ENCODE measurements at regions not wholly inside any gene's neighbourhood (a gene's known extent, or its start where the extent isn't known, plus 50 kb on each side); places are given as distances from the start of the nearest gene placed in this dataset.
A peak's percentile ranks its signal among the peaks of the same experiment; 100 is the strongest.

GRCh38 chr4:159041054-159042034 lies 61.5 kb upstream of the RAPGEF2 start:
- DNase-seq (ENCODE audit: low spot score) = no peak

GRCh38 chr4:159042097-159042605 lies 60.7 kb upstream of the RAPGEF2 start:
- DNase-seq (ENCODE audit: low spot score) = no peak

- DNase-seq (ENCODE audit: low spot score) = no peak
Measured at GRCh38 chr4:159042868-159043267, 60.0 kb upstream of the RAPGEF2 start.

- DNase-seq (ENCODE audit: low spot score) = no peak
Measured at GRCh38 chr4:159043861-159044260, 59.0 kb upstream of the RAPGEF2 start.

- no peak for DNase-seq (ENCODE audit: low spot score)
Measured at GRCh38 chr4:159045321-159045720, 57.6 kb upstream of the RAPGEF2 start.

GRCh38 chr4:159046683-159047082 lies 56.2 kb upstream of the RAPGEF2 start:
- DNase-seq (ENCODE audit: low spot score) = no peak

- DNase-seq (ENCODE audit: low spot score) = peak; percentile 2
Measured at GRCh38 chr4:159047478-159048165, 55.3 kb upstream of the RAPGEF2 start.

DNA sequence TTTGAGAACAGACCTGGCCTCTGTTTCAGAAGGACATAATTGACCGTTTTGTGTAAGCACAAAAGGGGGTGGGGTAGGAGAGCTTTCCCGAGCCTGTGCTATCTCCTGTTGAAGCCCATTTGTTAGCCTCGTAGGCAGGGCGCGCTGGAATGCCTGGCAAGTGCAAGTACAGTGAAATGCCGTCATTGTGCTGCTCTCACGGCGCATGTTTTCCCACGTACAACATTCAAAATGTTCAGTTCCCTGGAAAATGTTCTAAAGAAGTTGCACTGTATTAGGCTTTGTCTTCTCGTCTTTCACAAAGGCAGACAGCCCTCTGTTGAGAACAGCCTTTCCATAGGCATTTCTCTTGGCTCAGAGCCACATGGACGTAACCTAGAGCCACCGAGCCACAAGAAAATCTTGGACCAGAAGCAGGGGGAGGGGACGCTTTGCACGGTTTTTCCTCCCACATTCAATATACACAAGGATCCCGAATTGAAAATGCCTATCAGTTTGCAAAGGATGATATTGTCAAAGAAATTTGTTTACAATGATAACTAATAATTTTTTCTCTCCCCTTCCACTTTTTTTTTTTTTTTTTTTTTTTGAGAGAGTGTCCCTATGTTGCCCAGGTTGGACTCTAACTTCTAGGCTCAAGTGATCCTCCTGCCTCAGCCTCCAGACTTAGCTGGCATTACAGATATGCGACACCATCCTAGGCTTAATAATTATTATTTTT lies 54.6 kb upstream of the RAPGEF2 start:
- DNase-seq (ENCODE audit: low spot score) = peak; percentile 61

- no peak for DNase-seq (ENCODE audit: low spot score)
Measured at GRCh38 chr4:159049780-159050375, 53.0 kb upstream of the RAPGEF2 start.

DNA sequence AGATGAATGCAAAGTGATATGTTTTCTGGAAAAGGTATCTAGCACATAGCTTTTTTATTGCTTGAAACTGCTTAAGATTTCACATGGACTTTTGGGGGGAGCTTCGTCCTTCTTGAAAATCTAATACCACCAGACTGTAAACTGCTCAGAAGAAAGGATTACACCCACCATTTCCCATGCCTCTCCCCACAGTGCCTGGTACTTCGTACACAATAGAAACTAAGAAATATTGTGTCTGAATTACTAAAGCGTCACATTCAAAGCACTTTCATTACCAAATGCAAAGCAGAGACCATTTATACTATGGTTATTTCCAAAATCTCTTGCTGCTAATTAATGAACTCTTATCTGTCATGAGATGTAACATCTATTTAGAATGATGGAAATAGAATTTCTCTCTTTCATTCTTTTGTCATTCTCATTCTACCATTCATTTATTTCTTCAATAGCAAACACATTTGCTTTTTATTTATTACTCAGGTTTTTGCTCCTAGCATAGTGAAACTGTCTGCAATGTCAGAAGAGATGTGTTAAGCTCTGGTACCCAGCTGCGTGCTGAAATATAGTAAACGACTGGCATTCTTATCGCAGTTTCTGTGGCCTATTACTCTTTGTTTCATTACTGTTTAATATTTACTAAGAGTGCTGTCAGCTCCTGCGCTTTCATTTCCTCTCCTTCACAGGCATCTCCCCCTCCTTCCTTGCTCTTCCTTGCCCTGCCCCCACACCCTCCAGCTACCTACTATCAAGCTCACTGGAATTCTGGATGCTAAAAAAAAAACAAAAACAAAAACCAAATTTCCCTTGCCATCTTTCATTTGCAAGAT lies 51.4 kb upstream of the RAPGEF2 start:
- DNase-seq (ENCODE audit: low spot score) = no peak

- DNase-seq (ENCODE audit: low spot score) = no peak
Measured at GRCh38 chr4:159052315-159052714, 50.6 kb upstream of the RAPGEF2 start.

Data from cerebellar cortex (tissue), 1 donor.